ENCODE measurements at regions not wholly inside any gene's neighbourhood (a gene's known extent, or its start where the extent isn't known, plus 50 kb on each side); places are given as distances from the start of the nearest gene placed in this dataset.

DNA sequence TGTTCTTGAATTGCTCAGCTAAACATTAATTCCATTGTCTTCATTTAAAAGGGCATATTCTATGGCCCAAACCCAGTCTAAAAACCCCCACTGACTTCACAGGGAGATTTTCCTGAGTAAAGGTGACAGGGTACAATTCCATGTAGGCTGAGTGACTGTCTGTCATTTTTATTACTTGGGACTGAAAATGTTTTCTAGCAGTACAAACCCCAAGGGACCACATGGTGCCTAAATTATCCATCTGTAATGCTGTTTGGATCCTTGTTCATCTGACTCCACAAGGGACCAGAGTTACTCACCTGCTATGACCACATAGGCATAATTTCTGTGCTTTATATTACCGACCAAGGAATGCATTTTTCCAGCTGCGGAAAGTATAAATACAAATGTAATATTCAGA lies 349.1 kb downstream of the ZNF608 start:
- DNase-seq (ENCODE audit: low spot score): no peak
- in situ Hi-C loops (cut with MboI; ENCODE audit: low pct_unique_long_range_greater_than_20kb, low sequenced_read_pairs, unreplicated experiment): no loop called here
- no peak for TF ChIP-seq CTCF (IDR thresholded peaks at IDR 0.05; ENCODE audit: extremely low read depth, insufficient read depth, missing control alignments)

- in situ Hi-C loops (cut with MboI; ENCODE audit: low pct_unique_long_range_greater_than_20kb, low sequenced_read_pairs, unreplicated experiment): no loop called here
- no peak for DNase-seq (ENCODE audit: low spot score)
- TF ChIP-seq CTCF (IDR thresholded peaks at IDR 0.05; ENCODE audit: extremely low read depth, insufficient read depth, missing control alignments): no peak
Measured at GRCh38 chr5:124395926-124396325, 350.5 kb downstream of the ZNF608 start.

- TF ChIP-seq CTCF (IDR thresholded peaks at IDR 0.05; ENCODE audit: extremely low read depth, insufficient read depth, missing control alignments): no peak
- in situ Hi-C loops (cut with MboI; ENCODE audit: low pct_unique_long_range_greater_than_20kb, low sequenced_read_pairs, unreplicated experiment): no loop called here
- DNase-seq (ENCODE audit: low spot score): no peak
Measured at GRCh38 chr5:124395287-124395686, 351.2 kb downstream of the ZNF608 start.

- TF ChIP-seq CTCF (IDR thresholded peaks at IDR 0.05; ENCODE audit: extremely low read depth, insufficient read depth, missing control alignments): no peak
- in situ Hi-C loops (cut with MboI; ENCODE audit: low pct_unique_long_range_greater_than_20kb, low sequenced_read_pairs, unreplicated experiment): no loop called here
Measured at GRCh38 chr5:124394700-124395245, 351.7 kb downstream of the ZNF608 start.

GRCh38 chr5:124393584-124394379 lies 352.7 kb downstream of the ZNF608 start:
- in situ Hi-C loops (cut with MboI; ENCODE audit: low pct_unique_long_range_greater_than_20kb, low sequenced_read_pairs, unreplicated experiment): no loop called here
- no peak for TF ChIP-seq CTCF (IDR thresholded peaks at IDR 0.05; ENCODE audit: extremely low read depth, insufficient read depth, missing control alignments)
- DNase-seq (ENCODE audit: low spot score): no peak

More at GRCh38 chr5:124394700-124395245, 351.7 kb downstream of the ZNF608 start:
- no peak for DNase-seq (ENCODE audit: low spot score)

- no peak for TF ChIP-seq CTCF (IDR thresholded peaks at IDR 0.05; ENCODE audit: extremely low read depth, insufficient read depth, missing control alignments)
- in situ Hi-C loops (cut with MboI; ENCODE audit: low pct_unique_long_range_greater_than_20kb, low sequenced_read_pairs, unreplicated experiment): no loop called here
- DNase-seq (ENCODE audit: low spot score): no peak
Measured at GRCh38 chr5:124383693-124384092, 362.7 kb downstream of the ZNF608 start.
